A673 (cell line): ENCODE measurements at regions not wholly inside any gene's neighbourhood (a gene's known extent, or its start where the extent isn't known, plus 50 kb on each side); places are given as distances from the start of the nearest gene placed in this dataset.

Experiments used
- BruUV-seq: library from RNA; stranded (reverse); fragments of 400-500 nt; replicated peaks from 2 replicates; lab custom pipeline; 2021; lab: Mats Ljungman, UMichigan
- CTCF ChIA-PET: fragments of 300-600 bp; sonication (Branson Sonifier 250); formaldehyde crosslinking; loops from one replicate; lab custom pipeline; 2022; ENCODE audit warnings: antibody characterized with exemption; lab: Charles Lee
- POLR2A ChIA-PET: fragments of 300-600 bp; sonication (Branson Sonifier 250); formaldehyde crosslinking; loops from one replicate; lab custom pipeline; 2022; ENCODE audit warnings: antibody characterized with exemption; ENCODE audit not compliant: low non-redundant PET; lab: Charles Lee
- DNase-seq: peaks from one replicate; pipeline ENCODE4 v3.0.0-alpha.2; 2015; ENCODE audit warnings: low spot score
- H3K27ac ChIP-seq: fragments of 200-600 bp; sonication (generic); 2 replicates; pipeline ENCODE4 v1.5.1; 2016; ENCODE audit warnings: mixed run types, low read depth, mild to moderate bottlenecking, mixed read lengths, antibody characterized with exemption, low read length; ENCODE audit not compliant: poor library complexity, severe bottlenecking
- H3K27me3 ChIP-seq: fragments of 200-600 bp; sonication (generic); replicated peaks from 2 replicates; pipeline ENCODE4 v1.6.1; 2017; ENCODE audit warnings: mixed run types, low read depth, mild to moderate bottlenecking, mixed read lengths, antibody characterized with exemption, low read length; ENCODE audit not compliant: insufficient read depth, poor library complexity
- H3K36me3 ChIP-seq: fragments of 200-600 bp; sonication (generic); 2 replicates; pipeline ENCODE4 v1.6.1; 2016; ENCODE audit warnings: mixed run types, mild to moderate bottlenecking, mixed read lengths, antibody characterized with exemption, low read length; ENCODE audit not compliant: insufficient read depth, poor library complexity, severe bottlenecking
- H3K4me1 ChIP-seq: fragments of 200-600 bp; sonication (generic); 2 replicates; pipeline ENCODE4 v1.6.1; 2017; ENCODE audit warnings: mixed run types, mild to moderate bottlenecking, mixed read lengths, antibody characterized with exemption, low read length; ENCODE audit not compliant: insufficient read depth, poor library complexity, severe bottlenecking
- H3K4me3 ChIP-seq: fragments of 200-600 bp; sonication (generic); 2 replicates; pipeline ENCODE4 v1.5.1; 2016; ENCODE audit warnings: low read depth, mixed run types, mild to moderate bottlenecking, mixed read lengths, low read length; ENCODE audit not compliant: poor library complexity, severe bottlenecking
- H3K9me3 ChIP-seq: fragments of 200-600 bp; sonication (generic); 2 replicates; pipeline ENCODE4 v1.6.1; 2016; ENCODE audit warnings: mixed run types, low read depth, mild to moderate bottlenecking, mixed read lengths, antibody characterized with exemption, low read length; ENCODE audit not compliant: poor library complexity, severe bottlenecking
- CTCF ChIP-seq: fragments of 300-800, 200-600 bp; sonication (generic); conservative IDR thresholded peaks from 2 replicates; pipeline ENCODE4 v1.5.1; 2017; ENCODE audit warnings: low read depth, mild to moderate bottlenecking, antibody characterized with exemption, low read length, moderate library complexity, mixed read lengths
- EZH2 ChIP-seq: fragments of 200-600 bp; sonication (generic); IDR thresholded peaks from 2 replicates; pipeline ENCODE4 v1.6.1; 2017; ENCODE audit warnings: borderline replicate concordance, low read depth, mild to moderate bottlenecking, mixed read lengths, antibody characterized with exemption, low read length; ENCODE audit not compliant: poor library complexity, severe bottlenecking
- intact Hi-C: fragments of 100-400 bp; cut with micrococcal nuclease; formaldehyde crosslinking; loops from one replicate; pipeline ENCODE4 v1.10.0; 2022; ENCODE audit not compliant: unreplicated experiment

- POLR2A ChIA-PET, result no interaction called here
- no peak overlapping the region for H3K4me3 ChIP-seq
- CTCF ChIA-PET, result no interaction called here
- H3K36me3 ChIP-seq, result no peaks in the 10 kb centered on the region
- H3K9me3 ChIP-seq, result no peaks in the 10 kb centered on the region
- intact Hi-C loops, result no loop called here
- no TSS peak for BruUV-seq
- DNase-seq, result peak; percentile 83
- H3K27me3 ChIP-seq, result no peaks in the 10 kb centered on the region
- H3K27ac ChIP-seq, result peak overlapping the region; percentile 21
- TF ChIP-seq EZH2 (no peak), CTCF (no peak)
- peaks cover 27% of the 10 kb centered on the region for H3K4me1 ChIP-seq
Observed at GRCh38 chr7:84701524-84702306, 485.1 kb downstream of the SEMA3D start.

GRCh38 chr7:84700563-84701370 is 486.1 kb downstream of the SEMA3D start:
- ChIA-PET POLR2A (no interaction called here), CTCF (no interaction called here)
- Histone ChIP-seq H3K9me3 (peaks cover 2% of the 10 kb centered on the region), H3K27me3 (no peaks in the 10 kb centered on the region), H3K4me1 (peaks cover 27% of the 10 kb centered on the region), H3K4me3 (no peak overlapping the region), H3K27ac (no peak overlapping the region), H3K36me3 (no peaks in the 10 kb centered on the region)
- no peak for TF ChIP-seq EZH2
- TF ChIP-seq CTCF, result no peak
- DNase-seq, result no peak
- intact Hi-C loops, result no loop called here
- no TSS peak for BruUV-seq

GRCh38 chr7:84697506-84697905 is 489.4 kb downstream of the SEMA3D start:
- ChIA-PET CTCF (no interaction called here), POLR2A (no interaction called here)
- DNase-seq, result no peak
- TF ChIP-seq EZH2, result no peak
- TF ChIP-seq CTCF, result no peak
- no peaks in the 10 kb centered on the region for H3K27me3 ChIP-seq
- H3K27ac ChIP-seq, result no peak overlapping the region
- peaks cover 13% of the 10 kb centered on the region for H3K9me3 ChIP-seq
- H3K4me1 ChIP-seq, result peaks cover 17% of the 10 kb centered on the region
- no TSS peak for BruUV-seq
- intact Hi-C loops, result no loop called here
- no peak overlapping the region for H3K4me3 ChIP-seq
- no peaks in the 10 kb centered on the region for H3K36me3 ChIP-seq
